ENCODE measurements at regions not wholly inside any gene's neighbourhood (a gene's known extent, or its start where the extent isn't known, plus 50 kb on each side); places are given as distances from the start of the nearest gene placed in this dataset.

GRCh38 chr4:170716868-170717267 lies 627.1 kb upstream of the AADAT start:
- Mint-ChIP-seq H3K27me3 (ENCODE audit: low read depth) (no peaks in the 10 kb centered on the region), H3K4me1 (no peaks in the 10 kb centered on the region), H3K27ac (ENCODE audit: unreplicated experiment) (no peak overlapping the region), H3K36me3 (ENCODE audit: low read depth) (no peaks in the 10 kb centered on the region), H3K4me3 (no peak overlapping the region), H3K9me3 (peaks cover 11% of the 10 kb centered on the region)
- no peak for DNase-seq (ENCODE audit: low read depth, low spot score)
- no peak for TF ChIP-seq CTCF (conservative IDR thresholded peaks at IDR 0.05)

- no peaks in the 10 kb centered on the region for H3K4me1 Mint-ChIP-seq
- no peaks in the 10 kb centered on the region for H3K9me3 Mint-ChIP-seq
- no peak for TF ChIP-seq CTCF (conservative IDR thresholded peaks at IDR 0.05)
- no peak overlapping the region for H3K27ac Mint-ChIP-seq (ENCODE audit: unreplicated experiment)
- H3K27me3 Mint-ChIP-seq (ENCODE audit: low read depth): no peaks in the 10 kb centered on the region
- DNase-seq (ENCODE audit: low read depth, low spot score): no peak
- H3K4me3 Mint-ChIP-seq: no peak overlapping the region
- no peaks in the 10 kb centered on the region for H3K36me3 Mint-ChIP-seq (ENCODE audit: low read depth)
These were observed 616.2 kb upstream of the AADAT start for GRCh38 chr4:170705907-170706306.

GRCh38 chr4:170700064-170700463 lies 610.3 kb upstream of the AADAT start:
- H3K27ac Mint-ChIP-seq (ENCODE audit: unreplicated experiment): no peak overlapping the region

GRCh38 chr4:170698334-170698733 lies 608.6 kb upstream of the AADAT start:
- no peaks in the 10 kb centered on the region for H3K36me3 Mint-ChIP-seq (ENCODE audit: low read depth)
- no peak for TF ChIP-seq CTCF (conservative IDR thresholded peaks at IDR 0.05)
- no peaks in the 10 kb centered on the region for H3K27me3 Mint-ChIP-seq (ENCODE audit: low read depth)
- no peak overlapping the region for H3K4me3 Mint-ChIP-seq
- no peak overlapping the region for H3K27ac Mint-ChIP-seq (ENCODE audit: unreplicated experiment)
- no peaks in the 10 kb centered on the region for H3K9me3 Mint-ChIP-seq
- no peaks in the 10 kb centered on the region for H3K4me1 Mint-ChIP-seq
- no peak for DNase-seq (ENCODE audit: low read depth, low spot score)

More at GRCh38 chr4:170700064-170700463, 610.3 kb upstream of the AADAT start:
- no peak for DNase-seq (ENCODE audit: low read depth, low spot score)
- no peak for TF ChIP-seq CTCF (conservative IDR thresholded peaks at IDR 0.05)
- no peaks in the 10 kb centered on the region for H3K27me3 Mint-ChIP-seq (ENCODE audit: low read depth)
- no peak overlapping the region for H3K4me3 Mint-ChIP-seq
- H3K9me3 Mint-ChIP-seq: no peaks in the 10 kb centered on the region
- H3K36me3 Mint-ChIP-seq (ENCODE audit: low read depth): no peaks in the 10 kb centered on the region
- no peaks in the 10 kb centered on the region for H3K4me1 Mint-ChIP-seq

GRCh38 chr4:170697845-170698244 lies 608.1 kb upstream of the AADAT start:
- no peak overlapping the region for H3K27ac Mint-ChIP-seq (ENCODE audit: unreplicated experiment)
- no peaks in the 10 kb centered on the region for H3K27me3 Mint-ChIP-seq (ENCODE audit: low read depth)
- DNase-seq (ENCODE audit: low read depth, low spot score): no peak
- H3K4me1 Mint-ChIP-seq: no peaks in the 10 kb centered on the region
- no peak for TF ChIP-seq CTCF (conservative IDR thresholded peaks at IDR 0.05)
- no peaks in the 10 kb centered on the region for H3K9me3 Mint-ChIP-seq
- H3K36me3 Mint-ChIP-seq (ENCODE audit: low read depth): no peaks in the 10 kb centered on the region
- no peak overlapping the region for H3K4me3 Mint-ChIP-seq

GRCh38 chr4:170697045-170697444 lies 607.3 kb upstream of the AADAT start:
- Mint-ChIP-seq H3K4me1 (no peaks in the 10 kb centered on the region), H3K27me3 (ENCODE audit: low read depth) (no peaks in the 10 kb centered on the region), H3K4me3 (no peak overlapping the region), H3K27ac (ENCODE audit: unreplicated experiment) (no peak overlapping the region), H3K9me3 (no peaks in the 10 kb centered on the region), H3K36me3 (ENCODE audit: low read depth) (no peaks in the 10 kb centered on the region)
- TF ChIP-seq CTCF (conservative IDR thresholded peaks at IDR 0.05): no peak
- no peak for DNase-seq (ENCODE audit: low read depth, low spot score)
